GM21526 (cell line): ENCODE measurements at regions not wholly inside any gene's neighbourhood (a gene's known extent, or its start where the extent isn't known, plus 50 kb on each side); places are given as distances from the start of the nearest gene placed in this dataset.
A peak's percentile ranks its signal among the peaks of the same experiment; 100 is the strongest.
"Not testable (repeated sequence)": the region's sequence is repeated elsewhere in the genome, so short reads cannot be mapped to it uniquely, and the experiment has no call there.

Experiments
- ATAC-seq: cut with Tn5 transposase; IDR thresholded peaks from one replicate; pipeline ENCODE4 v1.9.1; 2021; ENCODE audit warnings: moderate library complexity; ENCODE audit not compliant: unreplicated experiment, low FRiP score

GRCh38 chr10:62693306-62693705, 111.2 kb upstream of the ADO start:
- ATAC-seq, result no peak

- no peak for ATAC-seq
Measured at GRCh38 chr10:62694537-62695126, 109.9 kb upstream of the ADO start.

- no peak for ATAC-seq
Measured at GRCh38 chr10:62696798-62697197, 107.7 kb upstream of the ADO start.

GRCh38 chr10:62699148-62699547, 105.4 kb upstream of the ADO start:
- ATAC-seq, result no peak

- not testable (repeated sequence) for ATAC-seq
Measured at GRCh38 chr10:62704121-62704520, 100.4 kb upstream of the ADO start.

GRCh38 chr10:62705789-62706188, 98.7 kb upstream of the ADO start:
- no peak for ATAC-seq

GRCh38 chr10:62707810-62708209, 96.7 kb upstream of the ADO start:
- peak; percentile 85 for ATAC-seq

GRCh38 chr10:62708569-62708968, 96.0 kb upstream of the ADO start:
- no peak for ATAC-seq

GRCh38 chr10:62709200-62709599, 95.3 kb upstream of the ADO start:
- no peak for ATAC-seq

GRCh38 chr10:62710182-62710581, 94.3 kb upstream of the ADO start:
- ATAC-seq, result no peak

- no peak for ATAC-seq
Measured at GRCh38 chr10:62715383-62715782, 89.1 kb upstream of the ADO start.

GRCh38 chr10:62718585-62718984, 85.9 kb upstream of the ADO start:
- no peak for ATAC-seq

- no peak for ATAC-seq
Measured at GRCh38 chr10:62719061-62719460, 85.5 kb upstream of the ADO start.

GRCh38 chr10:62721687-62722086, 82.8 kb upstream of the ADO start:
- ATAC-seq, result no peak

- ATAC-seq, result no peak
Measured at GRCh38 chr10:62723375-62723774, 81.1 kb upstream of the ADO start.

GRCh38 chr10:62724465-62724864, 80.1 kb upstream of the ADO start:
- ATAC-seq, result no peak

- peak; percentile 89 for ATAC-seq
Measured at GRCh38 chr10:62726142-62726541, 78.4 kb upstream of the ADO start.

GRCh38 chr10:62726638-62727037, 77.9 kb upstream of the ADO start:
- ATAC-seq, result no peak

- no peak for ATAC-seq
Measured at GRCh38 chr10:62727934-62728333, 76.6 kb upstream of the ADO start.

GRCh38 chr10:62728479-62728878, 76.0 kb upstream of the ADO start:
- no peak for ATAC-seq

GRCh38 chr10:62732841-62733653, 71.5 kb upstream of the ADO start:
- peak; percentile 87 for ATAC-seq

GRCh38 chr10:62733654-62734293, 70.7 kb upstream of the ADO start:
- no peak for ATAC-seq
